GM18867 (cell line): ENCODE measurements at regions not wholly inside any gene's neighbourhood (a gene's known extent, or its start where the extent isn't known, plus 50 kb on each side); places are given as distances from the start of the nearest gene placed in this dataset.

Experiments used
- ATAC-seq: cut with Tn5 transposase; IDR thresholded peaks from one replicate; pipeline ENCODE4 v1.9.1; 2021; ENCODE audit warnings: mild to moderate bottlenecking, moderate library complexity; ENCODE audit not compliant: unreplicated experiment

- no peak for ATAC-seq
Observed at GRCh38 chr16:86965331-86965730, 351.9 kb downstream of the C16orf95 start.

GRCh38 chr16:86965840-86966550 lies 351.2 kb downstream of the C16orf95 start:
- no peak for ATAC-seq

GRCh38 chr16:86966777-86967176 lies 350.4 kb downstream of the C16orf95 start:
- ATAC-seq = no peak

- ATAC-seq = no peak
Observed at GRCh38 chr16:86968866-86969265, 348.3 kb downstream of the C16orf95 start.

GRCh38 chr16:86969716-86970115 lies 347.5 kb downstream of the C16orf95 start:
- no peak for ATAC-seq

- no peak for ATAC-seq
Observed at GRCh38 chr16:86970279-86970678, 346.9 kb downstream of the C16orf95 start.

GRCh38 chr16:86970726-86971125 lies 346.5 kb downstream of the C16orf95 start:
- ATAC-seq = no peak

GRCh38 chr16:86971251-86971650 lies 345.9 kb downstream of the C16orf95 start:
- ATAC-seq = no peak

GRCh38 chr16:86974120-86974519 lies 343.1 kb downstream of the C16orf95 start:
- no peak for ATAC-seq

GRCh38 chr16:86975445-86975844 lies 341.7 kb downstream of the C16orf95 start:
- no peak for ATAC-seq

- ATAC-seq = no peak
Observed at GRCh38 chr16:86977076-86977676, 340.0 kb downstream of the C16orf95 start.

GRCh38 chr16:86978445-86979030 lies 338.7 kb downstream of the C16orf95 start:
- ATAC-seq = no peak

GRCh38 chr16:86979061-86979460 lies 338.1 kb downstream of the C16orf95 start:
- no peak for ATAC-seq

GRCh38 chr16:86979984-86980553 lies 337.1 kb downstream of the C16orf95 start:
- no peak for ATAC-seq

- ATAC-seq = no peak
Observed at GRCh38 chr16:86980644-86981043, 336.5 kb downstream of the C16orf95 start.

- ATAC-seq = no peak
Observed at GRCh38 chr16:86982347-86982596, 334.9 kb downstream of the C16orf95 start.

GRCh38 chr16:86982912-86983311 lies 334.3 kb downstream of the C16orf95 start:
- ATAC-seq = no peak

- ATAC-seq = no peak
Observed at GRCh38 chr16:86983621-86984020, 333.6 kb downstream of the C16orf95 start.

GRCh38 chr16:86984343-86984742 lies 332.8 kb downstream of the C16orf95 start:
- no peak for ATAC-seq

GRCh38 chr16:86984991-86985647 lies 332.1 kb downstream of the C16orf95 start:
- no peak for ATAC-seq

GRCh38 chr16:86985648-86986015 lies 331.6 kb downstream of the C16orf95 start:
- no peak for ATAC-seq

GRCh38 chr16:86986136-86986535 lies 331.1 kb downstream of the C16orf95 start:
- ATAC-seq = no peak
